A673 (cell line): ENCODE measurements at regions not wholly inside any gene's neighbourhood (a gene's known extent, or its start where the extent isn't known, plus 50 kb on each side); places are given as distances from the start of the nearest gene placed in this dataset.

Source experiments
- BruUV-seq: library from RNA; stranded (reverse); fragments of 400-500 nt; replicated peaks from 2 replicates; lab custom pipeline; 2021; lab: Mats Ljungman, UMichigan
- CTCF ChIA-PET: fragments of 300-600 bp; sonication (Branson Sonifier 250); formaldehyde crosslinking; loops from one replicate; lab custom pipeline; 2022; ENCODE audit warnings: antibody characterized with exemption; lab: Charles Lee
- POLR2A ChIA-PET: fragments of 300-600 bp; sonication (Branson Sonifier 250); formaldehyde crosslinking; loops from one replicate; lab custom pipeline; 2022; ENCODE audit warnings: antibody characterized with exemption; ENCODE audit not compliant: low non-redundant PET; lab: Charles Lee
- DNase-seq: peaks from one replicate; pipeline ENCODE4 v3.0.0-alpha.2; 2015; ENCODE audit warnings: low spot score
- H3K27ac ChIP-seq: fragments of 200-600 bp; sonication (generic); 2 replicates; pipeline ENCODE4 v1.5.1; 2016; ENCODE audit warnings: mixed run types, low read depth, mild to moderate bottlenecking, mixed read lengths, antibody characterized with exemption, low read length; ENCODE audit not compliant: poor library complexity, severe bottlenecking
- H3K27me3 ChIP-seq: fragments of 200-600 bp; sonication (generic); replicated peaks from 2 replicates; pipeline ENCODE4 v1.6.1; 2017; ENCODE audit warnings: mixed run types, low read depth, mild to moderate bottlenecking, mixed read lengths, antibody characterized with exemption, low read length; ENCODE audit not compliant: insufficient read depth, poor library complexity
- H3K36me3 ChIP-seq: fragments of 200-600 bp; sonication (generic); 2 replicates; pipeline ENCODE4 v1.6.1; 2016; ENCODE audit warnings: mixed run types, mild to moderate bottlenecking, mixed read lengths, antibody characterized with exemption, low read length; ENCODE audit not compliant: insufficient read depth, poor library complexity, severe bottlenecking
- H3K4me1 ChIP-seq: fragments of 200-600 bp; sonication (generic); 2 replicates; pipeline ENCODE4 v1.6.1; 2017; ENCODE audit warnings: mixed run types, mild to moderate bottlenecking, mixed read lengths, antibody characterized with exemption, low read length; ENCODE audit not compliant: insufficient read depth, poor library complexity, severe bottlenecking
- H3K4me3 ChIP-seq: fragments of 200-600 bp; sonication (generic); 2 replicates; pipeline ENCODE4 v1.5.1; 2016; ENCODE audit warnings: low read depth, mixed run types, mild to moderate bottlenecking, mixed read lengths, low read length; ENCODE audit not compliant: poor library complexity, severe bottlenecking
- H3K9me3 ChIP-seq: fragments of 200-600 bp; sonication (generic); 2 replicates; pipeline ENCODE4 v1.6.1; 2016; ENCODE audit warnings: mixed run types, low read depth, mild to moderate bottlenecking, mixed read lengths, antibody characterized with exemption, low read length; ENCODE audit not compliant: poor library complexity, severe bottlenecking
- EZH2 ChIP-seq: fragments of 200-600 bp; sonication (generic); IDR thresholded peaks from 2 replicates; pipeline ENCODE4 v1.6.1; 2017; ENCODE audit warnings: borderline replicate concordance, low read depth, mild to moderate bottlenecking, mixed read lengths, antibody characterized with exemption, low read length; ENCODE audit not compliant: poor library complexity, severe bottlenecking
- intact Hi-C: fragments of 100-400 bp; cut with micrococcal nuclease; formaldehyde crosslinking; loops from one replicate; pipeline ENCODE4 v1.10.0; 2022; ENCODE audit not compliant: unreplicated experiment
- TF ChIP-seq, protein P1 (sequence below): fragments of 300-800, 200-600 bp; sonication (generic); conservative IDR thresholded peaks from 2 replicates; pipeline ENCODE4 v1.5.1; 2017; ENCODE audit warnings: low read depth, mild to moderate bottlenecking, antibody characterized with exemption, low read length, moderate library complexity, mixed read lengths

DNA sequence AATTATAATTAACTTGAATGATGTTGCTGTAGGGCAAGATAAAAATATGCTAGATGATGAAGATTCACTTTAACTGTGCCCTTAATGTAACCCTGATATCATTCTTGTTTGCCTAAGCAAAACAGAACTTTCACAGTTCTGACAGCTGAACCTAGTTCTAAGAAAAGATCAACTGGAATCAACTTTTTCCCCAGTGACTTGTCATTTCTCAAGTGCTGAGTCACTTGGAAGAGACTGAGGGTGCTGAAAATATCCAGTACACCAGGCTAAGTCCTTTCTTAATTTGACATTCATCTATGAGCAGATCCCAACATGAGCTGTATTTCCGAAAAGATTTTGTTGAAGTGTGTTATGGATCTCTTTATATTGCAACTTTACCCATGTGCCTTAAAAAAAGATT lies 140.4 kb downstream of the MID1IP1 start:
- Histone ChIP-seq H3K4me3 (no peak overlapping the region), H3K4me1 (no peaks in the 10 kb centered on the region), H3K36me3 (no peaks in the 10 kb centered on the region), H3K27me3 (no peaks in the 10 kb centered on the region), H3K27ac (no peak overlapping the region), H3K9me3 (no peaks in the 10 kb centered on the region)
- intact Hi-C loops = no loop called here
- no peak for DNase-seq
- BruUV-seq = no TSS peak
- ChIA-PET CTCF (no interaction called here), POLR2A (no interaction called here)
- no peak for TF ChIP-seq EZH2
- TF ChIP-seq, protein P1, sequence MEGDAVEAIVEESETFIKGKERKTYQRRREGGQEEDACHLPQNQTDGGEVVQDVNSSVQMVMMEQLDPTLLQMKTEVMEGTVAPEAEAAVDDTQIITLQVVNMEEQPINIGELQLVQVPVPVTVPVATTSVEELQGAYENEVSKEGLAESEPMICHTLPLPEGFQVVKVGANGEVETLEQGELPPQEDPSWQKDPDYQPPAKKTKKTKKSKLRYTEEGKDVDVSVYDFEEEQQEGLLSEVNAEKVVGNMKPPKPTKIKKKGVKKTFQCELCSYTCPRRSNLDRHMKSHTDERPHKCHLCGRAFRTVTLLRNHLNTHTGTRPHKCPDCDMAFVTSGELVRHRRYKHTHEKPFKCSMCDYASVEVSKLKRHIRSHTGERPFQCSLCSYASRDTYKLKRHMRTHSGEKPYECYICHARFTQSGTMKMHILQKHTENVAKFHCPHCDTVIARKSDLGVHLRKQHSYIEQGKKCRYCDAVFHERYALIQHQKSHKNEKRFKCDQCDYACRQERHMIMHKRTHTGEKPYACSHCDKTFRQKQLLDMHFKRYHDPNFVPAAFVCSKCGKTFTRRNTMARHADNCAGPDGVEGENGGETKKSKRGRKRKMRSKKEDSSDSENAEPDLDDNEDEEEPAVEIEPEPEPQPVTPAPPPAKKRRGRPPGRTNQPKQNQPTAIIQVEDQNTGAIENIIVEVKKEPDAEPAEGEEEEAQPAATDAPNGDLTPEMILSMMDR = no peak

DNA sequence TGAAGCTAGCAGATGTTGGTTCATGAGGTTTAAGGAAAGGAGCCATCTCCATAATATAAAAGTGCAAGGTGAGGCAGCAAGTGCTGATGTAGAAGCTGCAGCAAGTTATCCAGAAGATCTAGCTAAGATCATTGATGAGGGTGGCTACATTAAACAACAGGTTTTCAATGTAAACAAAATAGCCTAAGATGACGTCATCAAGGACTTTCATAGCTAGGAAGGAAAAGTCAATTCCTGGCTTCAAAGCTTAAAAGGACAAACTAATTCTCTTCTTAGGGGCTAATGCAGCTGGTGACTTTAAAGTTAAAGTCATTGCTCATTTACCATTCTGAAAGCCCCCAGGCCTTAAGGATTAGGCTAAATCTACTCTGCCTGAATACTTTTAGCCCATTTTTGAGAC lies 141.9 kb downstream of the MID1IP1 start:
- H3K9me3 ChIP-seq = no peaks in the 10 kb centered on the region
- no peak overlapping the region for H3K4me3 ChIP-seq
- H3K36me3 ChIP-seq = no peaks in the 10 kb centered on the region
- intact Hi-C loops = no loop called here
- BruUV-seq = no TSS peak
- POLR2A ChIA-PET = no interaction called here
- TF ChIP-seq, protein P1 = no peak
- no peak for TF ChIP-seq EZH2
- H3K27me3 ChIP-seq = no peaks in the 10 kb centered on the region
- CTCF ChIA-PET = no interaction called here
- no peaks in the 10 kb centered on the region for H3K4me1 ChIP-seq
- no peak for DNase-seq
- H3K27ac ChIP-seq = no peak overlapping the region

DNA sequence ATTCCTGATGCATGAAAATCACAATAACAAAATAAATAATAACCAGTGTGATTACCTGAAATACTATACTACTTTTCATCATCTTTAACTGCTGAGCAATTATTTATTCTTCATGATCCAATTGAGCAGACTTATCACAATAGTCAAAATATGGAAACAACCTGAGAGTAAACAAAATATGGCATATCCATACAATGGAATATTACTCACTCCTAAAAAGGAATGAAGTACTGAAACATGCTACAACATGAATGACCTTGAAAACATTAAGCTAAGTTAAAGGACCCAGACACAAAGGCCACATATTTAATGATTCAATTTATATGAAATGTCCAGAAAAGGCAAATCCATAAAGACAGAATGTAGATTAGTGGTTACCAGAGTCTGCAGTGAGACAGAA lies 146.8 kb downstream of the MID1IP1 start:
- no peak for DNase-seq
- Histone ChIP-seq H3K4me1 (no peaks in the 10 kb centered on the region), H3K4me3 (no peak overlapping the region), H3K27ac (no peak overlapping the region), H3K9me3 (no peaks in the 10 kb centered on the region), H3K36me3 (no peaks in the 10 kb centered on the region), H3K27me3 (no peaks in the 10 kb centered on the region)
- intact Hi-C loops = no loop called here
- no peak for TF ChIP-seq EZH2
- TF ChIP-seq, protein P1 = no peak
- CTCF ChIA-PET = no interaction called here
- POLR2A ChIA-PET = no interaction called here
- BruUV-seq = no TSS peak
